H1 (cell line): ENCODE measurements at regions not wholly inside any gene's neighbourhood (a gene's known extent, or its start where the extent isn't known, plus 50 kb on each side); places are given as distances from the start of the nearest gene placed in this dataset.

Experiments used
- CTCF ChIA-PET: fragments of 300-600 bp; sonication (Branson Sonifier 250); formaldehyde crosslinking; loops from one replicate; lab custom pipeline; 2021; ENCODE audit not compliant: partially characterized antibody; lab: Charles Lee
- POLR2A ChIA-PET: fragments of 300-600 bp; sonication (Branson Sonifier 250); formaldehyde crosslinking; loops from one replicate; lab custom pipeline; 2021; ENCODE audit warnings: inconsistent platforms; ENCODE audit not compliant: partially characterized antibody; lab: Charles Lee
- DNase-seq, 2 experiments: peaks; one replicate each; pipeline versions ENCODE4 v3.0.0 to v3.0.0-alpha.2; 2010 to 2022; ENCODE audit warnings: low spot score in 2 of 2, low read depth in 1 of 2, mixed read lengths in 1 of 2
- FAIRE-seq: peaks from 2 replicates; lab custom pipeline; 2011; peaks lifted over from hg19 to GRCh38; lab: Jason Lieb, UNC
- H2AFZ ChIP-seq: 2 replicates; pipeline ENCODE4 v1.8.1; 2012; ENCODE audit warnings: low read length, inconsistent platforms
- H2AK5ac ChIP-seq: 2 replicates; pipeline ENCODE4 v1.6.1; 2013; ENCODE audit warnings: low read depth, low read length
- H2BK120ac ChIP-seq: replicated peaks from 2 replicates; pipeline ENCODE3; 2013; ENCODE audit warnings: low read depth, low read length, inconsistent platforms
- H2BK12ac ChIP-seq: 2 replicates; pipeline ENCODE4 v1.6.1; 2013; ENCODE audit warnings: low read depth, low read length
- H2BK15ac ChIP-seq: 2 replicates; pipeline ENCODE4 v1.6.1; 2013; ENCODE audit warnings: low read length
- H2BK20ac ChIP-seq: 2 replicates; pipeline ENCODE4 v1.6.1; 2013; ENCODE audit warnings: low read length
- H2BK5ac ChIP-seq: 2 replicates; pipeline ENCODE4 v1.6.1; 2013; ENCODE audit warnings: low read depth, low read length
- H3K14ac ChIP-seq: 2 replicates; pipeline ENCODE4 v1.6.1; 2013; ENCODE audit warnings: inconsistent platforms; ENCODE audit not compliant: insufficient read length
- H3K18ac ChIP-seq: 2 replicates; pipeline ENCODE4 v1.6.1; 2013; ENCODE audit warnings: low read length; ENCODE audit errors: extremely low read depth
- H3K23ac ChIP-seq: 2 replicates; pipeline ENCODE4 v1.6.1; 2013; ENCODE audit warnings: inconsistent platforms; ENCODE audit not compliant: insufficient read length
- H3K23me2 ChIP-seq: 2 replicates; pipeline ENCODE4 v1.6.1; 2013; ENCODE audit warnings: low read depth, low read length
- H3K27ac ChIP-seq: 2 replicates; pipeline ENCODE4 v1.6.1; 2011; ENCODE audit warnings: low read depth, low read length, inconsistent platforms
- H3K27me3 ChIP-seq, 4 experiments: replicated peaks in 1 of 4; 1 replicate in 1 of 4; 2 replicates in 3 of 4; pipeline versions ENCODE4 v1.6.1 to v1.8.1; 2011 to 2013; ENCODE audit warnings: low read length in 3 of 4, mild to moderate bottlenecking in 3 of 4, inconsistent platforms in 2 of 4, mixed read lengths in 2 of 4, moderate library complexity in 1 of 4; ENCODE audit not compliant: control insufficient read depth in 3 of 4, insufficient read depth in 3 of 4; ENCODE audit errors: extremely low read depth in 1 of 4
- H3K36me3 ChIP-seq, 4 experiments: 2 replicates each; pipeline versions ENCODE4 v1.6.1 to v1.8.1; 2011 to 2013; ENCODE audit warnings: mild to moderate bottlenecking in 4 of 4, low read length in 3 of 4, moderate library complexity in 2 of 4, control low read depth in 1 of 4, inconsistent platforms in 1 of 4; ENCODE audit not compliant: insufficient read depth in 4 of 4, control insufficient read depth in 2 of 4
- H3K4ac ChIP-seq: replicated peaks from 2 replicates; pipeline ENCODE3; 2013; ENCODE audit warnings: low read length, low read depth, mixed read lengths, inconsistent platforms; ENCODE audit not compliant: insufficient read length
- H3K4me1 ChIP-seq, 4 experiments: replicated peaks in 1 of 4; 1 replicate in 1 of 4; 2 replicates in 3 of 4; pipeline versions ENCODE4 v1.6.1 to v1.8.1; 2011 to 2013; ENCODE audit warnings: low read length in 3 of 4, inconsistent platforms in 2 of 4, mixed read lengths in 1 of 4; ENCODE audit not compliant: insufficient read depth in 4 of 4, control insufficient read depth in 3 of 4
- H3K4me2 ChIP-seq, 2 experiments: 2 replicates each; pipeline versions ENCODE4 v1.6.1 to v1.8.1; 2011 to 2013; ENCODE audit warnings: low read depth in 2 of 2, low read length in 2 of 2, control low read depth in 1 of 2, inconsistent platforms in 1 of 2, mild to moderate bottlenecking in 1 of 2; ENCODE audit not compliant: insufficient read depth in 1 of 2
- H3K4me3 ChIP-seq, 4 experiments: fragments of 200-600, 300-600 bp in 1 of 4; sonication (generic), shearing (Covaris generic), sonication (Bioruptor Twin) in 1 of 4; 2 replicates each; pipeline versions ENCODE4 v1.5.1 to v1.8.1; 2011 to 2016; ENCODE audit warnings: low read length in 4 of 4, low read depth in 3 of 4, control low read depth in 2 of 4, inconsistent platforms in 2 of 4, mild to moderate bottlenecking in 2 of 4, mixed read lengths in 1 of 4, moderate library complexity in 1 of 4; ENCODE audit not compliant: insufficient read depth in 2 of 4; ENCODE audit errors: extremely low read depth in 1 of 4
- H3K56ac ChIP-seq: replicated peaks from 2 replicates; pipeline ENCODE3; 2013; ENCODE audit warnings: low read depth, mild to moderate bottlenecking, mixed read lengths, low read length, inconsistent platforms; ENCODE audit not compliant: insufficient read length
- H3K79me1 ChIP-seq: 2 replicates; pipeline ENCODE4 v1.6.1; 2013; ENCODE audit warnings: low read depth, low read length, control low read depth
- H3K79me2 ChIP-seq, 2 experiments: 2 replicates each; pipeline versions ENCODE4 v1.6.1 to v1.8.1; 2012 to 2013; ENCODE audit warnings: low read length in 2 of 2, mild to moderate bottlenecking in 2 of 2, inconsistent platforms in 1 of 2; ENCODE audit not compliant: insufficient read depth in 2 of 2, control insufficient read depth in 1 of 2
- H3K9ac ChIP-seq, 4 experiments: replicated peaks in 1 of 4; 1 replicate in 1 of 4; 2 replicates in 3 of 4; pipeline versions ENCODE4 v1.6.1 to v1.8.1; 2011 to 2013; ENCODE audit warnings: low read depth in 3 of 4, low read length in 3 of 4, control low read depth in 2 of 4, mild to moderate bottlenecking in 2 of 4, moderate library complexity in 2 of 4, inconsistent platforms in 1 of 4; ENCODE audit errors: extremely low read depth in 1 of 4
- H3K9me3 ChIP-seq, 2 experiments: 2 replicates each; pipeline versions ENCODE4 v1.6.1 to v1.8.1; 2012 to 2013; ENCODE audit warnings: mild to moderate bottlenecking in 2 of 2, moderate library complexity in 2 of 2, control low read depth in 1 of 2, inconsistent platforms in 1 of 2, low read depth in 1 of 2, low read length in 1 of 2, mixed read lengths in 1 of 2; ENCODE audit not compliant: insufficient read depth in 2 of 2
- H4K20me1 ChIP-seq, 2 experiments: replicated peaks in 1 of 2; 2 replicates each; pipeline versions ENCODE3 to v1.8.1; 2011 to 2013; ENCODE audit warnings: inconsistent platforms in 2 of 2, low read length in 2 of 2, mild to moderate bottlenecking in 1 of 2; ENCODE audit not compliant: insufficient read depth in 2 of 2, control insufficient read depth in 1 of 2
- H4K5ac ChIP-seq: 2 replicates; pipeline ENCODE4 v1.6.1; 2013; ENCODE audit warnings: low read length, low read depth, mixed read lengths, inconsistent platforms; ENCODE audit not compliant: insufficient read length
- H4K8ac ChIP-seq: 2 replicates; pipeline ENCODE4 v1.8.0; 2013; ENCODE audit warnings: mild to moderate bottlenecking, moderate library complexity, low read length, inconsistent platforms; ENCODE audit not compliant: insufficient read depth; ENCODE audit errors: extremely low read depth
- H4K91ac ChIP-seq: replicated peaks from 2 replicates; pipeline ENCODE3; 2013; ENCODE audit warnings: low read length, mixed read lengths, inconsistent platforms; ENCODE audit not compliant: insufficient read length
- BCL11A ChIP-seq, 2 experiments: IDR thresholded peaks; one replicate each; pipeline ENCODE4 v1.6.1; 2011; ENCODE audit warnings: low read depth in 2 of 2, low read length in 2 of 2, mild to moderate bottlenecking in 2 of 2
- CHD2 ChIP-seq: IDR thresholded peaks from 2 replicates; pipeline ENCODE4 v1.6.1; 2012; ENCODE audit warnings: low read length, improper control_type of control experiment
- CTCF ChIP-seq, 3 experiments: IDR thresholded peaks; 1 replicate in 2 of 3; 2 replicates in 1 of 3; pipeline versions ENCODE4 v1.5.1 to v1.6.1; 2011; ENCODE audit warnings: low read length in 3 of 3, mild to moderate bottlenecking in 3 of 3, inconsistent platforms in 2 of 3, low read depth in 1 of 3, moderate library complexity in 1 of 3; ENCODE audit not compliant: insufficient read depth in 1 of 3; ENCODE audit errors: control extremely low read depth in 1 of 3
- GABPA ChIP-seq: IDR thresholded peaks from 2 replicates; pipeline ENCODE4 v1.6.1; 2011; ENCODE audit warnings: mild to moderate bottlenecking, low read length, moderate library complexity, borderline replicate concordance; ENCODE audit not compliant: insufficient read depth
- HDAC2 ChIP-seq, 2 experiments: fragments of 300-600 bp in 1 of 2; sonication (generic) in 1 of 2; IDR thresholded peaks; 2 replicates each; pipeline ENCODE4 v1.6.1; 2011 to 2012; ENCODE audit warnings: low read depth in 2 of 2, low read length in 2 of 2, mild to moderate bottlenecking in 2 of 2, moderate library complexity in 2 of 2, borderline replicate concordance in 1 of 2, inconsistent platforms in 1 of 2
- POLR2AphosphoS5 ChIP-seq: IDR thresholded peaks from 2 replicates; pipeline ENCODE4 v1.6.1; 2011; ENCODE audit warnings: low read depth, low read length
- SIN3A ChIP-seq, 2 experiments: IDR thresholded peaks in 1 of 2; conservative IDR thresholded peaks in 1 of 2; 2 replicates each; pipeline ENCODE4 v1.6.1; 2011 to 2012; ENCODE audit warnings: low read length in 2 of 2, improper control_type of control experiment in 1 of 2, low read depth in 1 of 2, mild to moderate bottlenecking in 1 of 2
- SP2 ChIP-seq: IDR thresholded peaks from 2 replicates; pipeline ENCODE4 v1.6.1; 2012; ENCODE audit warnings: mild to moderate bottlenecking, low read length, inconsistent platforms
- TCF12 ChIP-seq: IDR thresholded peaks from 2 replicates; pipeline ENCODE4 v1.6.1; 2011; ENCODE audit warnings: low read depth, mild to moderate bottlenecking, low read length
- TF ChIP-seq, protein P1 (sequence below): IDR thresholded peaks from 2 replicates; pipeline ENCODE4 v1.6.1; 2011; ENCODE audit warnings: low read depth, mild to moderate bottlenecking, low read length; ENCODE audit not compliant: insufficient read depth
- TF ChIP-seq, protein P2 (sequence below): IDR thresholded peaks from 2 replicates; pipeline ENCODE4 v1.6.1; 2012; ENCODE audit warnings: inconsistent platforms

DNA sequence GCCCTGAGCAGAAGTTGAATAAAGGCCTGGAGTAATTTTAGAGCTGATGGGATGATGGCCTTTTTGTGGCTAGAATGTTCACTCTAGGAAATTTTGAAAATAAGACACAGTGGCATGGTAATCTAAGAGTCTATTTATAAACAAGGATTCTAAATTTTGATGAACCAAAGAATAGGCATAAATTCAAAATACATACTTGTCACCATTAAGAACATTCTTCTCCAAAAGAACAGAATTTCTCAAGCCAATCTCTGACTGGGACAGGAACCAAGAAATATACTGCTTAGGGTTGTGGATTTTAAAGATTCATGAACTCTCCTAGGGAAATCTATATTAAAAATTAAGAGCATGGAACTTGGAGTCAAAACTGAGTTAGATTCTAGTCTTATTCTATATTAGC, 98.2 kb upstream of the SETBP1 start:
- no peak overlapping the region for H2BK12ac ChIP-seq
- H3K14ac ChIP-seq: no peak overlapping the region
- H3K4me3 ChIP-seq: no peak overlapping the region
- no peaks in the 10 kb centered on the region for H3K27me3 ChIP-seq
- no peak overlapping the region for H2BK15ac ChIP-seq
- H4K8ac ChIP-seq: no peak overlapping the region
- H4K20me1 ChIP-seq: no peaks in the 10 kb centered on the region
- H4K91ac ChIP-seq: no peak overlapping the region
- no peaks in the 10 kb centered on the region for H3K9me3 ChIP-seq
- H3K36me3 ChIP-seq: no peaks in the 10 kb centered on the region
- H2AK5ac ChIP-seq: no peak overlapping the region
- H2BK120ac ChIP-seq: no peak overlapping the region
- no peak overlapping the region for H3K9ac ChIP-seq
- H3K23ac ChIP-seq: no peak overlapping the region
- ChIA-PET POLR2A (no interaction called here), CTCF (interaction anchor here (0.7 to 1.1 kb wide), 2 partner anchors 18 to 631 kb away, joined by 3 read pairs; no protein-coding TSS in a partner anchor)
- FAIRE-seq: no peak
- H2BK20ac ChIP-seq: no peak overlapping the region
- H3K18ac ChIP-seq: no peak overlapping the region
- H3K4me1 ChIP-seq: no peaks in the 10 kb centered on the region
- no peaks in the 10 kb centered on the region for H3K79me2 ChIP-seq
- no peak overlapping the region for H4K5ac ChIP-seq
- H3K56ac ChIP-seq: no peak overlapping the region
- DNase-seq: no peak
- H2AFZ ChIP-seq: no peak overlapping the region
- no peak overlapping the region for H2BK5ac ChIP-seq
- H3K23me2 ChIP-seq: no peaks in the 10 kb centered on the region
- H3K27ac ChIP-seq: no peak overlapping the region
- H3K4me2 ChIP-seq: no peak overlapping the region
- no peak overlapping the region for H3K4ac ChIP-seq
- no peaks in the 10 kb centered on the region for H3K79me1 ChIP-seq
- TF ChIP-seq GABPA (no peak), SP2 (no peak), CTCF (IDR thresholded peaks at IDR 0.05; ENCODE audit: control extremely low read depth in 1 of 3, insufficient read depth in 1 of 3, low read depth in 1 of 3, low read length in 3 of 3) (no peak), TCF12 (no peak), CHD2 (no peak), HDAC2 (IDR thresholded peaks at IDR 0.05; ENCODE audit: borderline replicate concordance in 1 of 2, low read depth in 2 of 2, low read length in 2 of 2) (no peak), BCL11A (IDR thresholded peaks at IDR 0.05; ENCODE audit: low read depth in 2 of 2, low read length in 2 of 2) (no peak), SIN3A (conservative IDR thresholded peaks at IDR 0.05 in 1 of 2, IDR thresholded peaks at IDR 0.05 in 1 of 2; ENCODE audit: low read depth in 1 of 2, low read length in 2 of 2) (no peak), POLR2AphosphoS5 (no peak)
- TF ChIP-seq, protein P1, sequence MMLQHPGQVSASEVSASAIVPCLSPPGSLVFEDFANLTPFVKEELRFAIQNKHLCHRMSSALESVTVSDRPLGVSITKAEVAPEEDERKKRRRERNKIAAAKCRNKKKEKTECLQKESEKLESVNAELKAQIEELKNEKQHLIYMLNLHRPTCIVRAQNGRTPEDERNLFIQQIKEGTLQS: no peak
- TF ChIP-seq, protein P2, sequence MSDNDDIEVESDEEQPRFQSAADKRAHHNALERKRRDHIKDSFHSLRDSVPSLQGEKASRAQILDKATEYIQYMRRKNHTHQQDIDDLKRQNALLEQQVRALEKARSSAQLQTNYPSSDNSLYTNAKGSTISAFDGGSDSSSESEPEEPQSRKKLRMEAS: no peak
